Dermis blood vessel endothelial cell (primary cell): ENCODE measurements at regions not wholly inside any gene's neighbourhood (a gene's known extent, or its start where the extent isn't known, plus 50 kb on each side); places are given as distances from the start of the nearest gene placed in this dataset.
"Not testable (repeated sequence)": the region's sequence is repeated elsewhere in the genome, so short reads cannot be mapped to it uniquely, and the experiment has no call there.

Experiments
- DNase-seq: peaks from one replicate; pipeline ENCODE4 v3.0.0; 2010

DNA sequence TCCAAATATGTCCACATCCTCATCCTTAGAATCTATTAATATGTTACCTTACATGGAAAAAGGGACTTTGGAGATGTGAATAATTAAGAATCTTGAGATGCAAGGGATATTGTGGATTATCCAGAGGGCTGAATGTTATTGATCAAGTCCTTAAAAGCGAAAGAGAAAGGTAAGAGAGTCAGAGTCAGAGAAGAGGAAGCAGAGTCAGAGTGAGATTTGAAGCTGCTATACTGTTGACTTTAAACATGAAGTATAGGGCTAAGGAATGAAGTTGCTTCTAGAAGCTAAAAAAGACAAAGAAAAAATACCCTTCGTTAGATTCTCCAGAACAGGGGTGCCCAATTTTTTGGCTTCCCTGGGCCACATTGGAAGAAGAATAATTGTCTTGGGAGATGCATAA, 627.2 kb upstream of the SLITRK6 start:
- no peak for DNase-seq

DNA sequence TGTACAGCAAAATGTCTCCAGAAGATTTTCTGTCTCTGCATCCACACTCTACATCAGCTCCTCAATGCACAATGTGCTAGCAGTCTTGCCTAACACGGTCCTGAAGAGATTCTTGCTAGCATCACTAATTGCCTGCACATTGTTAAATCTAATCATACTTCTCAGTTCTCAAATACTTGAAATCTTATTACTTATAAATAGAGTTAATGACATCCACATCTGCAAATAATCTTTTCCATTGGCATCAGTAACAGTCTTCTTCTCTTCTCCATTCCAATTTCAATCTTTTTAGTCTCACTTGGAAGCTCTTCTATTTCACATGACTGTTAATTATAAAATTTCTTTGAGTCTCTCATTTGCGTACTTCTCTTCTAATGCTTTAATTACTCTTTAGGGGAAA, 630.5 kb upstream of the SLITRK6 start:
- no peak for DNase-seq

DNA sequence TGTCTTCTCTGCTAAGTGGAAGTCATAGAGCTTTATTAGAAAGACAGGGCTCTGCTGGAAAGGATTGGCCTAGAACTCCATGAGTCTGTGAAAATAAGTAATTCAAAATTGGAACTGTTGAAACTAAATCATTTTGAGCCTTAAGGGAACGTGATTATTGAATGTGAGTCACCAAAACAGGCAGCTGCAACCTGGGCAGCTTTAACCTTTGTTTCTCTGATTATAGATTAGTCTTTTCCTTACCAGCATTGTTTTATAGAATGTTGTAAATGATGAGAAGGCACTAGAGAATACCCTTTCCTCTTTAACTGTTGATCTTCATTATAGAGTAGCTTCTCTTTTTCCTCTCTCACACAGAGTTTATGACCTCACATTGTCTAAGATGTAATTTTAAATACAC, 638.8 kb upstream of the SLITRK6 start:
- DNase-seq = no peak

GRCh38 chr13:86445206-86445605, 646.0 kb upstream of the SLITRK6 start:
- DNase-seq = no peak

DNA sequence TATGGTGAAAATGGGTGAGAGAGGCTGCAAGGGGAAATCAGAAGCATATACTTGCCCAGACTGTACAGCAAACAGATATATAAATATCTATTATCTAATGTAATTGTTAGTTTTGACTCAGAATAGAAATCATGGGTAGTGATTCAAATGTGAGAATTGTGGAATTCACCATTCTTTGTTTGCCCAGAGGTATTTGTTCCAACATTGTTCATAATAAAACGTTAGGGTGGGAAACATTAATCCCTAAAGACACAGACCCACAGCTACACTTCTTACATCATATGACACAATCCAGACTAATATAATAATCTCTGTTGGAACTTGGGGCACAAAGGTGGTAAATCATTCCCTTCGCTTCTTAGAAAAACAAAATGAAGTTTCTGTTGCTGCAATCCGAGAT, 646.5 kb upstream of the SLITRK6 start:
- DNase-seq = no peak

DNA sequence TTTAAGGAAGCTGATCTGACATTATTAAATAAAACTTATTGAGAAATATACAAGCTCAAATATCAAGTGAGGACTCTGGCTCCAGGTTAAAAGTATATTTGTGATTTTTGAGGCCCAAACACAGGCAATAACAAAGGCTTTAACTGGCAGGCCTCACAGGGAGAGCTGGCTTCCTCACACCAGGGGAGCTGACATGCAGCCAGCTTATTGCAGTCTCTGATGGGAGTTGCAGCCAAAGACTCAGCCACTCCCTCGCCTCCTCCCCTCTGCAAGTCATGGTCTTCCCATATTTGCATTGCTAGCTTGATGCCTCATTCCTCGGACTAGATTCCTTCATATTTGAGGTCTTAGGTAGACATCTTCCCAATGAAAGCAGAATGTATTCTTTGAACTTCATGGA, 647.1 kb upstream of the SLITRK6 start:
- DNase-seq = no peak

DNA sequence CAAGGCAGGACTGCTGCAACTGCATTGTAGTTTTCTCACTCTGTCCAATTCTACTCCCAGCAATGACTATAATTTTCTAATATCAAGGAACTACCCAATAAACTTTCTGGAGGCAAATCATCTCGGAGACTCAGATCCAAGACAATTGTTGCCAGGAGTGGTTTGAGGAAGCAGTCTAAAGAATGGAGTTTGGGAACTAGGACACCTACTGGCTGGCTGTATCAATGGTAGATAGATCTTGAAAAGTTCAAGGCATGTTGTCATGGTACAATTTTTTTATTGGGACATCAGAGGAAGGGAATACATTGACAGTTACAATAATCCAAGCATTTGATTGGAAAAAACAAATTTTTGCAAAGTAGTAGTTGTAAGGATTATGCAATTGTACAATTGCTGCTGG, 648.3 kb upstream of the SLITRK6 start:
- no peak for DNase-seq

GRCh38 chr13:86462011-86462410, 662.8 kb upstream of the SLITRK6 start:
- DNase-seq = no peak

DNA sequence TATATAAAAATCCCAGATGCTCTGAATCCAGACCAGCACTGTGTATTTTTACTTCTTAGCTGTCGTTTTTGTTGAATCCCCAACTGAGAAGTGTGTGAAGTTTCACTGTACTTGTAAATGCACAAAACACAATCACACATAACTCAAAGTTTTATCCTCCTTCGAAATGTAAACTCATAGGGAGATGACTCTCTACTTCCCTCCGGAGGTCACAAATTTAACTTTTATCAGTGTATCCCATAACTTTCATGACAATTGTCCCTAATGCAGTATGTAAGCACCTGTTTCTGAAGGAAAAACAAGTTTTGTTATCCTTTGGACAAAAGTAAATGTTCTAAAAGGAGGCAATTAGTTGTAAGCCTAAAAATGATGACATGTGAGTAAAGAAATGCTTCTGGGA, 665.0 kb upstream of the SLITRK6 start:
- no peak for DNase-seq

GRCh38 chr13:86474971-86475370, 675.8 kb upstream of the SLITRK6 start:
- DNase-seq = no peak

DNA sequence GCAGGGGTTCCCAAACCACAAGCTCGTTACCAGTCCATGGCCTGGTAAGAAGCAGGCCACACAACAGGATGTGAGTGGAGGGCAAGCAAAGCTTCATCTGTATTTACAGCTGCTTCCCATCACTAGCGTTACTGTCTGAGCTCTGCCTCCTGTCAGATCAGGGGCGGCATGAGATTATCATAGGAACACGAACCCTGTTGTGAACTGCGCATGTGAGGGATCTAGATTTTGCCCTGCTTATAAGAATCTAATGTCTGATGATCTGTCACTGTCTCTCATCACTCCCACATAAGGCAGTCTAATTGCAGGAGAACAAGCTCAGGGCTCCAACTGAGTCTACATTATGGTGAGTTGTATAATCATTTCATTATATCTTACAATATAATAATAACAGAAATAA, 677.4 kb upstream of the SLITRK6 start:
- no peak for DNase-seq

DNA sequence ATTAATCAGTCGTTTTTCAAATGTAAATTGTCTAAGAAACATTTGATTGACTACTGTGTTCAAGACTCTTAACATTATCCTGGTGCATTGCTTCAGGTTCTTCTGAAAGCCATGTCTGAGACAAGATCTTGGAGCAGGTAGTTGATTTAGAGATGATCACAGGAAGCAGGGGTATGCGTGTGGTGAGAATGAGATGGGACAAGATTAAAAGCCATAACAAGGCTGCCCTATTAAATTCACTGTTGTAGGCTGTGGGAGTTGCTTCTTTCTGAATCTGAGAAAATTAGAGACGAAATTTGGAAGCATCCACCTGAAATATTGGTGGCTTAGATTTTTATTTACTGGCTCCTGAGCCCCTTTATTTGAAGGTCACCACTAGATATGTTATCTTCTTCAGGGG, 687.4 kb upstream of the SLITRK6 start:
- DNase-seq = no peak

- DNase-seq = no peak
Measured at GRCh38 chr13:86491121-86491520, 691.9 kb upstream of the SLITRK6 start.

GRCh38 chr13:86501931-86502330, 702.7 kb upstream of the SLITRK6 start:
- DNase-seq = not testable (repeated sequence)

DNA sequence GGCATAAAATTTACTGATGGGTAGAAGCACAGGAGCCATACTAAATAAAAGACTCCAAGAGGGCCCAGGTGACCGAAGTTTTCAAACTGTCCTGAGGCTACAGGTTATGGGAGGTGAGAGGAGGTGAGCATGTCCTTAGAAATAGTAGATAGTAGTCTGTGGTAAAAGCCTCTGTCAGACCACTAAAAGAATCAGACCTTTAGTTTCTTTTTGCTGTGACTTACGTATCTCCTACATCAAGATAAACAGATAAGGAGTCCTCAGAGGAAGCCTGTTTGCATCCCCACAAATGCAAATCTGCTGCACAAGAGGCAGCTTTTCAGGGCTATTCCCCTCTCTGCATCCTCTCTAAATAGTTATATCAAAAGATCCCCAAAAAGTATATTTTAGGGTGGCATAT, 711.6 kb upstream of the SLITRK6 start:
- DNase-seq = no peak

GRCh38 chr13:86541461-86541860, 742.2 kb upstream of the SLITRK6 start:
- DNase-seq = no peak

- no peak for DNase-seq
Measured at GRCh38 chr13:86554066-86554465, 754.8 kb upstream of the SLITRK6 start.

GRCh38 chr13:86559901-86560300, 760.7 kb upstream of the SLITRK6 start:
- DNase-seq = no peak

GRCh38 chr13:86562866-86563265, 763.6 kb upstream of the SLITRK6 start:
- DNase-seq = no peak

- DNase-seq = no peak
Measured at GRCh38 chr13:86563308-86563707, 764.1 kb upstream of the SLITRK6 start.

DNA sequence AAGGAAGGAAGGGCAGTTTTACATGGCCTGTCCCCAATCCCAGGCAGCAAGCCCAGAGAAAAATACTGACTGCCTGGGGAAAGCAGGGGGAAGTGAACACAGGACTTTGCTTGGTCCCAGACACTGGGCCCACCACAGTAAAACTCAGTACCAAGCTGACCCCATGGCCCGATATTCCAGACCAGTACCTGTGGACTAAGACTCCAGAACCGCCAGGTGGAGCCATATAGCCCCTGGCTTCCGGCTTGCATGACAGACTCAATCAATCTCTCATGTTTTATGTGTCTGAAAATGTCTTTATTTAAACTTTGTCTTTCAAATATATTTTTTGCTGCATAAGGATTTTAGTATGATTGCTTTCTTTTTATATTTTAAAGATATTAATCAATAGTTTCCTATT, 767.9 kb upstream of the SLITRK6 start:
- no peak for DNase-seq

DNA sequence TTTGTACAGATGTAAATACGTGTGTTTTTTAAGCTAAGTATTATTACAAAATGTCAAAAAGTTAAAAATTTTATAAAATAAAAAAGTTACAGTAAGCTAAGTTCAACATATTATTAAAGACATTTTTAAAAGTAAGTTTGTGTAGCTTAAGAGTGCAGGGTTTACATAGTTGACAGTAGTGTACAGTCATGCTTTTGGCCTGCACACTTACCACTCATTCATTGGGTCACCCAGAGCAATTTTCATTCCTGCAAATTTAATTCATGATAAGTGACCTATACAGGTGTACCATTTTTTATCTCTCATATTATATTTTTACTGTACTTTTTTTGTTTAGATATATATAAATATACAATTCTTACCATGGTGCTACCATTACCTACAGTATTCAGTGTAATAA, 769.9 kb upstream of the SLITRK6 start:
- no peak for DNase-seq

DNA sequence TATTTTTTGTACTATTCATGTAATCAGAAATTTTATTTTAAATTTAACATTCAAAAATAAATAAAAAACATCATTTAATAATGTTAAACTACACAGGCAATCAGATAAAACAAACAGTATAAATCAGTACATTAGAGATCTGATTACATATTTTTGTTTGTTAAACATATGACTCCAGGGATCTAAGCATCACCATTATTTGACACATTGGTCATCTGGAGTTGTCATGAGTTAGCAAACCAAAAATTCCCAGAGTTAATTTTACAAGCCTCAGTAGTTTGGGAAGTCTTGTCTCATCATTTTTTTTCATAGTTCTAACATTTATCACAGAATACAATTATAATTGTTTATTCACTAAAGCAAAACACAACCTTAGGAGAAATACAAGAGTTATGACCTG, 770.8 kb upstream of the SLITRK6 start:
- no peak for DNase-seq

DNA sequence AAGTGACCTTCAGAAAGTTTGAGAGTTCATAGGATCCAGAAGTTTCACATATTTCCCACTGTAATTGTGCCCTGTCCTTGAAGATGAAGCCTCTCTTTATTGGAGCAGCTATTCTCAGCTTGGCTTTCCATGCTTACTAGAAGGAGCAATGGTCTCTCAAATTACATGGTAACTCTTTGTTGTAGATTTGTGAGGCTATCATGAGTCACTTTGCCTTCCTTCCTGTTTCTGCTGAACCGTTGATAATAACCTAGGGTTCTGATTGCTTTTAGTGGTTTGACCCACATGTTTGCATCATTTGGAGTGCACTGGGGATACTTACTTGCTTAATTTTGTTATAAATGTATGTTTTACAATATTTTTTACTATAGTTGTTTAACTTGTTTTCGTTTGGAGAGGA, 772.9 kb upstream of the SLITRK6 start:
- DNase-seq = no peak

DNA sequence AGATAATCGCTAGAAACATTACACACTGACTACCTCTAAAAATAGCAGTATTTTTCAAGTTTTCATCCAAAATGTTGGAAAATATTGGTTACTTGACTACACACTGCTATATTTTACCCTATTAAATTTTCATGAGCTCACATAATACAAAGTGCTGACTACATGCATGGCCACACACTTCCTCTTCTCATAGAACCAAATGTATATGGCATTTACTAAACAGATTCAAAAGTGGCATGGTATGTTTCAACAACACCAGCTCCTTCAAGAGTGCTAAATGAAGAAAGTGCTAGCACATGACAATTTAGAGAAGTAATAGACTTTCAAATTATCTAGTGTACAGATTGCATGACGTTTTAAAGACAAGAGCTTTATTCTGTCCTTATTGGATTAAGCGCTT, 780.4 kb upstream of the SLITRK6 start:
- DNase-seq = no peak

- DNase-seq = no peak
Measured at GRCh38 chr13:86581706-86582105, 782.5 kb upstream of the SLITRK6 start.
